Activated T-cell treated with anti-CD3 and anti-CD28 coated beads, Interleukin-2, amount 50 U/mL, for 4 hours (primary cell): ENCODE measurements at regions not wholly inside any gene's neighbourhood (a gene's known extent, or its start where the extent isn't known, plus 50 kb on each side); places are given as distances from the start of the nearest gene placed in this dataset.

Experiments used
- ATAC-seq, 2 donors: fragments of 200-7000 bp; cut with Tn5 transposase; one replicate each; pipeline ENCODE4 v1.10.0; 2021
- DNase-seq: peaks from one replicate; pipeline ENCODE4 v3.0.0-alpha.2; 2020
- H3K27me3 Mint-ChIP-seq: one replicate; pipeline ENCODE4 v1.8.0; 2021; ENCODE audit warnings: low read depth, mixed read lengths
- H3K36me3 Mint-ChIP-seq: one replicate; pipeline ENCODE4 v1.8.0; 2022; ENCODE audit warnings: mixed read lengths; ENCODE audit not compliant: insufficient read depth
- H3K4me1 Mint-ChIP-seq: one replicate; pipeline ENCODE4 v1.8.0; 2021; ENCODE audit warnings: low read depth, mixed read lengths
- H3K4me3 Mint-ChIP-seq: one replicate; pipeline ENCODE4 v1.8.0; 2021; ENCODE audit warnings: mild to moderate bottlenecking, moderate library complexity, mixed read lengths
- H3K9me3 Mint-ChIP-seq: one replicate; pipeline ENCODE4 v1.8.0; 2021; ENCODE audit warnings: mixed read lengths

- no peaks in the 10 kb centered on the region for H3K36me3 Mint-ChIP-seq
- H3K9me3 Mint-ChIP-seq: no peaks in the 10 kb centered on the region
- no peaks in the 10 kb centered on the region for H3K27me3 Mint-ChIP-seq
- peak overlapping the region; percentile 85 for H3K4me3 Mint-ChIP-seq
- peaks cover 59% of the 10 kb centered on the region for H3K4me1 Mint-ChIP-seq
- peak; percentile 40 for DNase-seq
- ATAC-seq: peak; percentile 66 to 68
Observed at GRCh38 chr14:89621009-89621421, 204.0 kb upstream of the FOXN3 start.

DNA sequence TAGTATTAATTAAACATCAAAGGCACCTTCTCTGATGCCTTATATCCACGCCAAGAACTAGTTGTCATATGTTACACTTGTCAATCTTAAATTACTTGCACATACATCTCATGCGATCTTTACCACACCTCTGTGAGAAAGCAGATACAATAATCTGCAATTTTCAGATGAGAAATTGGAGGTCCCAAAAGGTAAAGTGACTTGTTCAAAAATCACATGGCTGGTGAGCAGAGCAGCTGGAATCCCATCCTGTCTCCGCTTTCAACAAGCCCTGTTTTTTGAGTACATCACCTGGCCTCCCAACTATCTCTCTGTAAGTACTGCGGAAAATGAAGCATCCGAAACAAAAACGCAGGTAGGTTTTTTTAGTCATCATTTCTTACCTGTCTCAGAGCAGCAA is 203.4 kb upstream of the FOXN3 start:
- Mint-ChIP-seq H3K9me3 (no peaks in the 10 kb centered on the region), H3K27me3 (no peaks in the 10 kb centered on the region), H3K36me3 (no peaks in the 10 kb centered on the region), H3K4me3 (peak overlapping the region; percentile 85), H3K4me1 (peaks cover 60% of the 10 kb centered on the region)
- no peak for DNase-seq
- ATAC-seq: no peak

DNA sequence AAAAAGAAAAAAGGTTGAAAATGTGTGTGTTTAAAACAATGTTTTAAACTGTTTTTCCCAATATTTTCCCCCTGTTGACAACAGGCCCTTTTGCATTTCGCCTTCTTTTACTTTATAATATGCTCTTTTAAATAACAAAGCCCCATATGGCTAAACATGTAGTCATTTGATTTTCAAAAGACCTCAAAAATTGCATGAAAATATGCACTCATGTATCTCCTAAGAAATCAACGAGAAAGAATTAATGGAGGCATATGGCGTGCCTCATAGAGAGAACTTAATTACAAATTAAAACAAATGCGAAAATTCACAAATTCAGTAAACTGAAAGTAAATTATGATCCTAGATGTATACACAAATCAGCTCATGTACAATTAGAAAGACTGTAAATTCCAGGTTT is 202.6 kb upstream of the FOXN3 start:
- H3K9me3 Mint-ChIP-seq: no peaks in the 10 kb centered on the region
- H3K36me3 Mint-ChIP-seq: no peaks in the 10 kb centered on the region
- no peaks in the 10 kb centered on the region for H3K27me3 Mint-ChIP-seq
- H3K4me3 Mint-ChIP-seq: peak overlapping the region; percentile 85
- peaks cover 64% of the 10 kb centered on the region for H3K4me1 Mint-ChIP-seq
- no peak for ATAC-seq
- no peak for DNase-seq

- Mint-ChIP-seq H3K4me1 (peaks cover 70% of the 10 kb centered on the region), H3K27me3 (no peaks in the 10 kb centered on the region), H3K9me3 (no peaks in the 10 kb centered on the region), H3K36me3 (no peaks in the 10 kb centered on the region), H3K4me3 (peak overlapping the region; percentile 85)
- DNase-seq (peak; percentile 50), ATAC-seq (peak; percentile 55 to 59)
Observed at GRCh38 chr14:89618811-89619551, 201.9 kb upstream of the FOXN3 start.

DNA sequence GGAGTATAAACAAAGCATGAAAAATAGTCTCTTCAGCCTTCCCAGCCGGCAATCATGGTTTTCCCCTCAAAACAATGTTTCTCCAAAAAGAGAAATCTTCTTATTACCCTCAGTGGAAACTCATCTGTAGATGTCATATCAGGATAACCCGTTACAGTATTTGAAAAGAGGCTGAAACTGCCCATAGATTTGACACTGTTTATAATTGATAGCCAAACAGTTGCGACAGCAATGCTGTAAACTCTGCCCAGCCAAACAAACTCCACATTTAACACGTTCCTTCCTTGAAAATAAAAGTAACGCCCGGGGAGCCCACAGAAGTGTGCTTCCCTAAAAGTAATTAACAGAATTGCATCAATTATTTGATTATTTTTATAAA is 201.3 kb upstream of the FOXN3 start:
- ATAC-seq: no peak
- DNase-seq: no peak
- Mint-ChIP-seq H3K36me3 (no peaks in the 10 kb centered on the region), H3K4me1 (peaks cover 75% of the 10 kb centered on the region), H3K27me3 (no peaks in the 10 kb centered on the region), H3K9me3 (no peaks in the 10 kb centered on the region), H3K4me3 (peak overlapping the region; percentile 85)

DNA sequence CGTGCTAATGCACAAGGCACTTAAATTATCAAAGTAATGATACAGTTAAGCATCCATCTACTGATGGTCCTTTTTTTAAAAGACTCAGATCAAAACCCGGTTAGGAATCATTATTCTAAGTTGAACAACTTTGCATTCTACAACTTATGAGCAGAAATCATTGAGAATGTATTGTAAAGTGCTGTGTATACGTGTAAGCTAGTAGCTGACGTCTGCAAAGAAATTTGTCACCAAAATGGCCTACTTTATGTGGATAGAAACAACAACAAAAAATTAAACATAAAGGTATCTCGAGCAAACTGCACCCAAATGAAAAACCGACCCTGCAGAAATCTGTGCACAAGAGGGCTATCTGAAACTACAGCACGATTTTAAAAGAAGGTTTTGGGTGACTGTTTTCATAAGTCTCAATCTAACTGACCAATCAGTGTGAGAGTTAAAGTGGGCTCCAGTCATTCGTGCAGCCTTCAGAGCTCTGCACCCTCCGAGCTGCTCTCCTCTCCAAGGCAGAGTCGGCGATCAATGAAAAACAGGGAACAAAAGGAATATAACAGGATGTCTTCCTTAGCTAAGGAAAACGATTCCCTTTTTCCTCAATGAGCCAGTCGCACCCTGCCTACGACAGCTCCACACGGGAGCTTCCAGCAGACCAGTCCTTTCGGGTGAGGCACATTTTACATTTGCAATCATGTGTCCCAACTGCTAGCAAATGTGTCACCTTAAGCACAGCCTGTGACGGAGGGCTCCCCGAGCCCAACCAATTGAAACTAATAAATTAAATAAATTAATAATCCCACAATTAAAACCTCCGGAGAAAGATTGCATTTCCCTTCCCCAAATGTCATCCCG is 200.7 kb upstream of the FOXN3 start:
- DNase-seq (peak; percentile 21), ATAC-seq (no peak)
- H3K4me3 Mint-ChIP-seq: peak overlapping the region; percentile 85
- peaks cover 4% of the 10 kb centered on the region for H3K36me3 Mint-ChIP-seq
- H3K27me3 Mint-ChIP-seq: no peaks in the 10 kb centered on the region
- peaks cover 79% of the 10 kb centered on the region for H3K4me1 Mint-ChIP-seq
- H3K9me3 Mint-ChIP-seq: no peaks in the 10 kb centered on the region

DNA sequence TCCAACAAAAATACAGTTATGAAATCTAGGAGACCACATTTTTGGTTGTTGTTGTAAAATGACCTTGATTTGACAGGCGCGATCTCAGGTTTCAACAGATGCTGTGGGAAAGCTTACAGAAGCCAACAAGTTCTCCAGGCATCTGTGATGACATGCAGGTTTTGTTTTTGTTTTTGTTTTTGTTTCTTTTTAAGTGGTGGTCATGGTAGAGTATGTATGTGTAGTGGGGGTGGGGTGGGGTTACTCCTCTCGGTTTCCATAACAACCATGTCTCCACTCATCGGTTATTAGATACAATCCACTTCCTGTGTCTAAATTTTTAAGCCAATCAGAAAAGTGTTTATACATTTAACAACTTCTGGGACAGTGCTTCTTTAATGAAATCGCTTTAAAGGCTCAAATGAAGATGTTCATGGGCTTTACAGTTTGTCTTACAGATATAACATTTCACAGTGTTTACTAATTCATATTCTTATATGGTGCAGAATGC is 199.9 kb upstream of the FOXN3 start:
- Mint-ChIP-seq H3K27me3 (no peaks in the 10 kb centered on the region), H3K4me1 (peaks cover 73% of the 10 kb centered on the region), H3K9me3 (no peaks in the 10 kb centered on the region), H3K4me3 (peak overlapping the region; percentile 85), H3K36me3 (peaks cover 5% of the 10 kb centered on the region)
- ATAC-seq (no peak), DNase-seq (no peak)

GRCh38 chr14:89616425-89616824 is 199.4 kb upstream of the FOXN3 start:
- Mint-ChIP-seq H3K9me3 (no peaks in the 10 kb centered on the region), H3K4me3 (peak overlapping the region; percentile 85), H3K4me1 (peaks cover 68% of the 10 kb centered on the region), H3K36me3 (peaks cover 7% of the 10 kb centered on the region), H3K27me3 (no peaks in the 10 kb centered on the region)
- DNase-seq (no peak), ATAC-seq (no peak)

GRCh38 chr14:89615421-89615820 is 198.4 kb upstream of the FOXN3 start:
- Mint-ChIP-seq H3K36me3 (peaks cover 14% of the 10 kb centered on the region), H3K4me3 (peak overlapping the region; percentile 85), H3K27me3 (no peaks in the 10 kb centered on the region), H3K4me1 (peaks cover 68% of the 10 kb centered on the region), H3K9me3 (no peaks in the 10 kb centered on the region)
- ATAC-seq: no peak
- DNase-seq: no peak

- DNase-seq (no peak), ATAC-seq (peak in 1 of 2 donors; percentile 9)
- Mint-ChIP-seq H3K9me3 (no peaks in the 10 kb centered on the region), H3K4me3 (peak overlapping the region; percentile 56), H3K4me1 (peaks cover 67% of the 10 kb centered on the region), H3K36me3 (peaks cover 17% of the 10 kb centered on the region), H3K27me3 (no peaks in the 10 kb centered on the region)
Observed at GRCh38 chr14:89614009-89614691, 197.1 kb upstream of the FOXN3 start.

DNA sequence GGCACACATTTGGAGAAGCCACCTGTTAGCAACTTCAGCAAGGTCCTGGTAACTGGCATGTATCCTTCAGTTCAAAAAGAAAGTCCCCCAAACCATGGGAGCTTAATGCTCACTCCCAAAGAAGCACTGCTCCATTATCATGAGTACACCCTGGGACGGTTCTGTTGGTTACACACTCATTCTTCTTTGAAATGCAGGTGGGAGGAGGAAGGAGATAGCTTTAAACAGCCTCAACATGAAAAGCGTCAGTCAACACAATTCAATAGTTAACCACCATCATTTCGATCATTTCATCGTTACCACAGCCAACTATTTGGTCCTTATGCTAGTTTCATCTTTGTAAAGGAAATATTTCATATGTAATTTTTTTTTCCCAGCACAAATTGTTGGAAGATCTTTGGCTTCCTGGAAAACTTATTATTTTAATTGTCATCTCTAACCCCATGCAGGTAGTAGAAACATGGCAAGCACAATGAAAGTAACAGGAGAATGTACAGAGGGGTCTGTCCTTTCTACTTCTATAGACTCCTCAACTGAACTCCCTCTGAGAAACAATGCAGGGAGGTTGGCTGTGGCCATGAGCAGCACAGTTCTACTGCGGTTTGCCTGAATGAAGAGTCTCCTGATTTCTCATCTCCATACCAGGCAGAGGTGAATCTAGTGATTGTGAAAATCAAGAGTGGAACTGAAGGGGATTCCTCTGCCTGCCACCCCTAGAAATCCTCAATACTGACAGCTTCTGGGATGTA is 196.4 kb upstream of the FOXN3 start:
- ATAC-seq: peak; percentile 71 to 72
- DNase-seq: no peak
- peaks cover 23% of the 10 kb centered on the region for H3K36me3 Mint-ChIP-seq
- peak overlapping the region; percentile 56 for H3K4me3 Mint-ChIP-seq
- H3K4me1 Mint-ChIP-seq: peaks cover 74% of the 10 kb centered on the region
- H3K9me3 Mint-ChIP-seq: no peaks in the 10 kb centered on the region
- H3K27me3 Mint-ChIP-seq: no peaks in the 10 kb centered on the region

DNA sequence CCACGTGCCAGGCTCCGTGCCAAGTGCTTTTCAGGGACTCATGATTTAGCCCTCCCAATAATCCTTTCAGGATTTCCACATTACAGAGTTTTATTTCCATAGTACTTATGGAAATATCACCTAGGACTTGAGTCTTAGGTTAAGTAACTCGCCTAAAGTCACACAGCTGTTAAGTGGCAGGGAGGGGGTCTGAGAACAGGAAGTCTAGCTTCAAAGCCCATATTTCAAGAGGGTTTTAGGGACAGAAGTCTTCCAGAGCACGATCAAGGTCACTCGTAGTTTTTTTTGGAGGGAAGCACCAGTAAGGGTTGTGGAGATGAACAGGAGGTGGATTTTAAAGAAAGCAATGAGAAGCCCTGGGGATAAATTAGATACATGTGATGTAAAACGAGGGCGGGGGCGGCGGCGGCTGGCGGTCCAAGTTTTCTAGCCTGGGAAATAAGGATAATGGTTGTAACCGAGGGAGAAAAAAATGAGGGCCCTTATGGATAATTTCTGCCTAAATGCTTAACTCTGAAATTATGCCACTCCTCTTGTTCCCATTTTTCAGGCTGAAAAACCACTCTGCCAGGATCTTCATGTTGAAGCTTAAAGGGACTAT is 192.6 kb upstream of the FOXN3 start:
- Mint-ChIP-seq H3K4me1 (peaks cover 67% of the 10 kb centered on the region), H3K4me3 (no peak overlapping the region), H3K36me3 (peaks cover 35% of the 10 kb centered on the region), H3K27me3 (no peaks in the 10 kb centered on the region), H3K9me3 (peaks cover 6% of the 10 kb centered on the region)
- DNase-seq: no peak
- no peak for ATAC-seq

- Mint-ChIP-seq H3K4me3 (no peak overlapping the region), H3K9me3 (peaks cover 12% of the 10 kb centered on the region), H3K4me1 (peaks cover 69% of the 10 kb centered on the region), H3K36me3 (peaks cover 41% of the 10 kb centered on the region), H3K27me3 (no peaks in the 10 kb centered on the region)
- ATAC-seq (no peak), DNase-seq (no peak)
Observed at GRCh38 chr14:89607453-89607852, 190.4 kb upstream of the FOXN3 start.
